ENCODE measurements at regions not wholly inside any gene's neighbourhood (a gene's known extent, or its start where the extent isn't known, plus 50 kb on each side); places are given as distances from the start of the nearest gene placed in this dataset.
"Not testable (repeated sequence)": the region's sequence is repeated elsewhere in the genome, so short reads cannot be mapped to it uniquely, and the experiment has no call there.

GRCh38 chr1:21385022-21385421 lies 54.9 kb upstream of the NBPF3 start:
- peaks cover 0 to 9% (median 0%) of the 10 kb centered on the region in 3 donors for H3K27me3 ChIP-seq
- intact Hi-C loops (cut with DNase I), result no loop called here
- H3K4me3 ChIP-seq, result no peak overlapping the region
- no peak for TF ChIP-seq POLR2A (IDR thresholded peaks at IDR 0.05)
- no peak for TF ChIP-seq EP300 (IDR thresholded peaks at IDR 0.05)
- TF ChIP-seq POLR2AphosphoS5 (IDR thresholded peaks at IDR 0.05), result no peak
- no peak for TF ChIP-seq CTCF (IDR thresholded peaks at IDR 0.05)
- no peaks in the 10 kb centered on the region for H3K36me3 ChIP-seq
- WGBS, 2 donors, result 67 to 91% methylated on average over 10 of the region's 10 CpGs
- DNase-seq, result no peak
- no peaks in the 10 kb centered on the region for H3K4me1 ChIP-seq
- H3K27ac ChIP-seq, result no peak overlapping the region
- H3K9me3 ChIP-seq, result peaks cover 0 to 4% (median 0%) of the 10 kb centered on the region in 4 donors

- Histone ChIP-seq H3K9me3 (peaks cover 0 to 4% (median 0%) of the 10 kb centered on the region in 4 donors), H3K27ac (no peak overlapping the region), H3K4me3 (no peak overlapping the region), H3K4me1 (no peaks in the 10 kb centered on the region), H3K27me3 (peaks cover 0 to 9% (median 0%) of the 10 kb centered on the region in 3 donors), H3K36me3 (no peaks in the 10 kb centered on the region)
- intact Hi-C loops (cut with DNase I), result no loop called here
- DNase-seq, result no peak
- WGBS, 2 donors, result 66 to 69% methylated on average over 6 of the region's 6 CpGs
- TF ChIP-seq POLR2AphosphoS5 (IDR thresholded peaks at IDR 0.05), result no peak
- no peak for TF ChIP-seq POLR2A (IDR thresholded peaks at IDR 0.05)
- no peak for TF ChIP-seq CTCF (IDR thresholded peaks at IDR 0.05)
- no peak for TF ChIP-seq EP300 (IDR thresholded peaks at IDR 0.05)
These were observed 55.3 kb upstream of the NBPF3 start for GRCh38 chr1:21384620-21385019.

GRCh38 chr1:21383785-21384401 lies 56.0 kb upstream of the NBPF3 start:
- whole genome bisulfite sequencing, 2 donors, result 64 to 75% methylated on average over 5 of the region's 5 CpGs
- peaks cover 0 to 4% (median 0%) of the 10 kb centered on the region in 4 donors for H3K9me3 ChIP-seq
- no peak overlapping the region for H3K4me3 ChIP-seq
- no peaks in the 10 kb centered on the region for H3K4me1 ChIP-seq
- H3K27ac ChIP-seq, result no peak overlapping the region
- H3K27me3 ChIP-seq, result peaks cover 0 to 9% (median 0%) of the 10 kb centered on the region in 3 donors
- intact Hi-C loops (cut with DNase I), result no loop called here
- no peak for DNase-seq
- H3K36me3 ChIP-seq, result no peaks in the 10 kb centered on the region
- TF ChIP-seq POLR2AphosphoS5 (IDR thresholded peaks at IDR 0.05) (no peak), CTCF (IDR thresholded peaks at IDR 0.05) (no peak), EP300 (IDR thresholded peaks at IDR 0.05) (no peak), POLR2A (IDR thresholded peaks at IDR 0.05) (no peak)

- Histone ChIP-seq H3K36me3 (no peaks in the 10 kb centered on the region), H3K27ac (no peak overlapping the region), H3K9me3 (peaks cover 0 to 4% (median 0%) of the 10 kb centered on the region in 4 donors), H3K4me1 (no peaks in the 10 kb centered on the region), H3K4me3 (no peak overlapping the region), H3K27me3 (peaks cover 0 to 9% (median 0%) of the 10 kb centered on the region in 3 donors)
- TF ChIP-seq POLR2A (IDR thresholded peaks at IDR 0.05) (no peak), EP300 (IDR thresholded peaks at IDR 0.05) (no peak), CTCF (IDR thresholded peaks at IDR 0.05) (no peak), POLR2AphosphoS5 (IDR thresholded peaks at IDR 0.05) (peak in 1 of 4 donors; percentile 14)
- intact Hi-C loops (cut with DNase I), result no loop called here
- 73 to 80% methylated on average over 3 of the region's 3 CpGs for WGBS, 2 donors
- DNase-seq, result no peak
These were observed 58.6 kb upstream of the NBPF3 start for GRCh38 chr1:21381354-21381753.

- H3K36me3 ChIP-seq; intact Hi-C loops (cut with DNase I); H3K27me3 ChIP-seq; H3K27ac ChIP-seq; H3K4me3 ChIP-seq; DNase-seq; H3K9me3 ChIP-seq; H3K4me1 ChIP-seq: not testable (repeated sequence)
- 87 to 88% methylated on average over 7 of the region's 7 CpGs for WGBS, 2 donors
These were observed 59.8 kb upstream of the NBPF3 start for GRCh38 chr1:21380147-21380546.
